ENCODE measurements at regions not wholly inside any gene's neighbourhood (a gene's known extent, or its start where the extent isn't known, plus 50 kb on each side); places are given as distances from the start of the nearest gene placed in this dataset.
"Not testable (repeated sequence)": the region's sequence is repeated elsewhere in the genome, so short reads cannot be mapped to it uniquely, and the experiment has no call there.

GRCh38 chr11:23924226-23924625 lies 572.6 kb upstream of the LUZP2 start:
- DNase-seq (ENCODE audit: low spot score, unreplicated experiment), result no peak
- no peaks in the 10 kb centered on the region for H3K27me3 Mint-ChIP-seq
- no peaks in the 10 kb centered on the region for H3K9me3 Mint-ChIP-seq (ENCODE audit: low read depth)
- no peak overlapping the region for H3K4me3 Mint-ChIP-seq (ENCODE audit: low read depth)
- no peaks in the 10 kb centered on the region for H3K4me1 Mint-ChIP-seq (ENCODE audit: low read depth)
- no peak overlapping the region for H3K27ac Mint-ChIP-seq
- TF ChIP-seq CTCF (IDR thresholded peaks at IDR 0.05; ENCODE audit: unreplicated experiment), result no peak
- no peaks in the 10 kb centered on the region for H3K36me3 Mint-ChIP-seq (ENCODE audit: insufficient read depth)

- Mint-ChIP-seq H3K36me3 (ENCODE audit: insufficient read depth) (peaks cover 2% of the 10 kb centered on the region), H3K9me3 (ENCODE audit: low read depth) (peaks cover 9% of the 10 kb centered on the region), H3K27me3 (no peaks in the 10 kb centered on the region), H3K27ac (no peak overlapping the region), H3K4me3 (ENCODE audit: low read depth) (no peak overlapping the region), H3K4me1 (ENCODE audit: low read depth) (peaks cover 1% of the 10 kb centered on the region)
- TF ChIP-seq CTCF (IDR thresholded peaks at IDR 0.05; ENCODE audit: unreplicated experiment), result no peak
- DNase-seq (ENCODE audit: low spot score, unreplicated experiment), result no peak
Measured at GRCh38 chr11:23931443-23931842, 565.4 kb upstream of the LUZP2 start.

- DNase-seq (ENCODE audit: low spot score, unreplicated experiment), result no peak
- peaks cover 1% of the 10 kb centered on the region for H3K4me1 Mint-ChIP-seq (ENCODE audit: low read depth)
- no peak overlapping the region for H3K4me3 Mint-ChIP-seq (ENCODE audit: low read depth)
- H3K27me3 Mint-ChIP-seq, result no peaks in the 10 kb centered on the region
- no peak overlapping the region for H3K27ac Mint-ChIP-seq
- H3K9me3 Mint-ChIP-seq (ENCODE audit: low read depth), result peaks cover 9% of the 10 kb centered on the region
- H3K36me3 Mint-ChIP-seq (ENCODE audit: insufficient read depth), result peaks cover 2% of the 10 kb centered on the region
- no peak for TF ChIP-seq CTCF (IDR thresholded peaks at IDR 0.05; ENCODE audit: unreplicated experiment)
Measured at GRCh38 chr11:23932485-23932898, 564.4 kb upstream of the LUZP2 start.

- peaks cover 2% of the 10 kb centered on the region for H3K36me3 Mint-ChIP-seq (ENCODE audit: insufficient read depth)
- no peak for DNase-seq (ENCODE audit: low spot score, unreplicated experiment)
- peaks cover 1% of the 10 kb centered on the region for H3K4me1 Mint-ChIP-seq (ENCODE audit: low read depth)
- no peak for TF ChIP-seq CTCF (IDR thresholded peaks at IDR 0.05; ENCODE audit: unreplicated experiment)
- H3K4me3 Mint-ChIP-seq (ENCODE audit: low read depth), result no peak overlapping the region
- H3K27me3 Mint-ChIP-seq, result no peaks in the 10 kb centered on the region
- peaks cover 9% of the 10 kb centered on the region for H3K9me3 Mint-ChIP-seq (ENCODE audit: low read depth)
- no peak overlapping the region for H3K27ac Mint-ChIP-seq
Measured at GRCh38 chr11:23933721-23934120, 563.1 kb upstream of the LUZP2 start.

GRCh38 chr11:23934671-23935270 lies 562.1 kb upstream of the LUZP2 start:
- H3K4me1 Mint-ChIP-seq (ENCODE audit: low read depth); H3K27ac Mint-ChIP-seq; H3K36me3 Mint-ChIP-seq (ENCODE audit: insufficient read depth); DNase-seq (ENCODE audit: low spot score, unreplicated experiment); H3K27me3 Mint-ChIP-seq; H3K4me3 Mint-ChIP-seq (ENCODE audit: low read depth): not testable (repeated sequence)
- H3K9me3 Mint-ChIP-seq (ENCODE audit: low read depth), result peaks cover 13% of the 10 kb centered on the region

- not testable (repeated sequence) for H3K36me3 Mint-ChIP-seq (ENCODE audit: insufficient read depth); DNase-seq (ENCODE audit: low spot score, unreplicated experiment); H3K4me3 Mint-ChIP-seq (ENCODE audit: low read depth); H3K27me3 Mint-ChIP-seq; H3K4me1 Mint-ChIP-seq (ENCODE audit: low read depth); H3K27ac Mint-ChIP-seq
- H3K9me3 Mint-ChIP-seq (ENCODE audit: low read depth), result peaks cover 19% of the 10 kb centered on the region
Measured at GRCh38 chr11:23942117-23942815, 554.6 kb upstream of the LUZP2 start.

Measured in progenitor cell of endocrine pancreas (in vitro differentiated cells).